Ammon's horn (tissue), 1 donor: ENCODE measurements at regions not wholly inside any gene's neighbourhood (a gene's known extent, or its start where the extent isn't known, plus 50 kb on each side); places are given as distances from the start of the nearest gene placed in this dataset.

Experiments used
- DNase-seq: peaks from one replicate; pipeline ENCODE4 v3.0.0-alpha.2; 2016; ENCODE audit warnings: low spot score

DNA sequence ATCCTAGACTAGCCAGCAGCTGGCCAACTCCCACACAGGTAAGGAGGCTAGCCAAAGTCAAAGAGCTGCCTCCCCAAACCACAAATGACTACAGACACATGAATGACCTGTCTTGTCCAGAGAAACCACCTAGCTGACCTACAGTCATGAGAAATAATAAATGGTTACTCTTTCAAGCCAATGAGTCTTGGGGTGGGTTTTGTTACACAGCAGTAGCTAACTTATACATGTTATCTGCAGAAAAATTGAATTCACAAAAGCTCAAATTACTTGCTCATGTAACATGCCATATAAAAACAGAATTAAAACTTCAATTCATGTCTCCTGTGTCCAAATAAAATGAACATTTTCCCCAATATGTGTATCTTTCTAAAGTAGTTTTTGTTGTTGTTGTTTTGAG is 307.4 kb upstream of the NR2F2 start:
- DNase-seq, result no peak

DNA sequence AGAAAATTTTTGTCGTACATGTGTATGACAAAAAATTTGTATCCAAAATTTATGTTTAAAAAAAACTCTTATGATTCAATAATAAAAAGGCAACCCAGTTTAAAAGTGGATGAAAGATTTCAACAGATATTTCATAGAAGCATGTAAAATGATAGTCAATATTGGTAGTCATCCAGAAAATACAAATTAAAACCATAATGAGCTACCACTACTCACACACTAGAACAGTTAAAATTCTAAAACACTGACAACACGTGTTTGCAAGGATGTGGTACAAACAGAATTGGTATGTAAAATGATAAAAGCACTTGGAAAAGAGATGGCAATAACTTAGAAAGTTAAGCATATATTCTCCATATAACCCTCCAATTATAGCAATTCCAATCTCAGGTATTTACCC is 303.0 kb upstream of the NR2F2 start:
- DNase-seq, result no peak

- no peak for DNase-seq
Observed at GRCh38 chr15:96028620-96029019, 301.9 kb upstream of the NR2F2 start.

DNA sequence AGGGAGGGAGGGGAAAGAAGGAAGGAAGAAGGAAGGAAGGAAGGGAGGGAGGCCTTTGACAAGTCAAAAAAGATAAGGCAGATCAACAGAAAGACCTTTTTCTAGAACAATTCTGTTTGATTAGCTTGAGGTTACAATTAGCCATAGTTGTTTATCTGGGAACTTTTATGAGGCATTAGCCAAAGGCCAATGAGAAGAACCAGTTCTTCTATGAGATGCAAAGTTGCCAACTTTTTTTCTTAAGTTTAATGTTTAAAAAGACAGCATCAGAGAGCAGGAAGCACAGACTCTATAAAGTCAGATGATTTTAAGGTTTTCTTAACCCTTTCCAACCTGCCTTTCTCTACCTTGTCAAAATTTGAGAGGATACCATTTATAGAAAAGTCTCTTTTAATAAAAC is 301.3 kb upstream of the NR2F2 start:
- DNase-seq, result no peak

DNA sequence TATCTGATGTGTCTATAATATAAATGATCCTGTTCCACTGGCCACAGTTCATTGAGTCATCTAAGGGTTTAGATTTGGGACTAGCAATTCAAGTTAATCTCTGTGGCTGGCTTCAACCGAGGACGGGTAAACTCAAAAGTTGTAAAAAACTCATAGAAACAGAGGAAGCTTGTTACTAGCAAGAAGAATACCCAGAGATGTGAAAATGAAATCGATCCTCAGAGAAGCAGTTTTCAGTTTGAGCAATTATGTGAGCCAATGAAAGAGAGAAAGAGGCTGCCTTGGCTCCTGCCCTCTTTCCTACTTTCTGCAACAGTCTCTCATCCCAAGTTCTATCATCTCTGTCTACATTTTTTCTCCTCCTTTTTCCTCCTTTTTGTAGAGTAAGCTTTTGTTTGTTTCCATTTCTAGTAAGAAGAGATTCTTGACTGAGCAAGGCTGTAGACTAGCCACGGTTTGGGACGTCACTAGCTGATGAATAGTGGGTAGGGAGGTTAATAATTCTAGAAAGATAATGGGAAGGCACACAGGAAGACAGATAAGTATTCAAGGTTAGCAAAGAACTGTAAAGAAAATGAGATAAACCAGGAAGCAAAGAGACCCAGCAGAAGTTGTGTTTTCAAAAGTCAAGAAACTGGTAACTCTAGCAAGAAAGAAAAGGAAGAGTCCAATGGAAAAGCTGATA is 298.9 kb upstream of the NR2F2 start:
- no peak for DNase-seq

DNA sequence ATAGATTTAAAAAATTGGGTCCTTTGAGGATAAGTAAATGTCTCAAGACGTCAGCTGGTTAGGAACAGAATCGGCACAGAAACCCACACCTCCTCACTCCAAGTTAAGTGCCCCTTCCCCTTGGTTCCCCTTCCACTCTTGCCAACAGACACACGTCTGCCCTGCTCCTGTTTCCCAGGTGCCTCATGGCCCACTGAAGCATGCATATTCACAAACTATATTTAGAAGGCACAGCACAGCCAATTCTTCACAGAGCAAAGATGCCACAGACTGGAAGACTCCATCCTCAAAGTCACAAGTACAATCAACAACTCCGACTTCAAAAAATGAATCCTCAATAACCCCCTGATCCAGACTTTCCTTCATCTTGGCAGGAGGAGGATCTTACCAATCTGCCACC is 295.4 kb upstream of the NR2F2 start:
- no peak for DNase-seq

DNA sequence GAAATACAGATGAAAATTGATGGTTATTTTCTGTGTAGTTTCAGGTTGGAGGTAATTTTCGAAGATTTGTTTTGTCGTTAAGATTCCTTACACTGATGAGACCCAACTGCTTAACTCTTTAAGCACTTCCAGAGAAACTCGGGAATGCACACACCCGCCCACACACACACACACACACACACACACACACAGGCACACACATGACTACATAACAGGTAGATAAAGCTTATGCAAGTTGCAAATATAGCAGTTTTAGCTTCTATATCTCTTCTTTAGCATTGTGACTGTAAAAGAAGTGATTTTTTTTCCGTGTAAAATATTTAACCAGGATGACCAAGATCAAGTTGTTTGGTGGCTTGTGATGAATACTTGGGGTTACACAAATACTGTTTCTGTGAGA is 294.9 kb upstream of the NR2F2 start:
- no peak for DNase-seq

- DNase-seq, result no peak
Observed at GRCh38 chr15:96037584-96037983, 292.9 kb upstream of the NR2F2 start.

DNA sequence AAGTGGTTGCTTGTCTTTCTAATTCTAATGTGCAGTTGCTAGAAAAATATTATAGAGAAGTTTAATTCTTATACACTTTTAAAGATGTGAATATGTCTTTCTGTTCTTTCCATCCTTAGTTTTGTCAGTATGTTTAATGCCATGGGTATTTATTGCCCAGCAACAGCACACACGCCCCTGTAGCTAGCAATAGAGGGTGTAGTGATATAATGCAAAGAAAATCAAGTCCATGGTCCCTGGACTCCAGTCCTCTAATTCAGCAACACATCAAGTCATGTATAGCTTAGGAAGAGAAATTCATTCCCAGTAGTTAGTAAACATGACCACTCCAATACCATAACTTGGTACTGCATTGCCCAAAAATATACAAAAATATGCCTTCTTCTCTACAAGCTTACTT is 292.4 kb upstream of the NR2F2 start:
- no peak for DNase-seq

DNA sequence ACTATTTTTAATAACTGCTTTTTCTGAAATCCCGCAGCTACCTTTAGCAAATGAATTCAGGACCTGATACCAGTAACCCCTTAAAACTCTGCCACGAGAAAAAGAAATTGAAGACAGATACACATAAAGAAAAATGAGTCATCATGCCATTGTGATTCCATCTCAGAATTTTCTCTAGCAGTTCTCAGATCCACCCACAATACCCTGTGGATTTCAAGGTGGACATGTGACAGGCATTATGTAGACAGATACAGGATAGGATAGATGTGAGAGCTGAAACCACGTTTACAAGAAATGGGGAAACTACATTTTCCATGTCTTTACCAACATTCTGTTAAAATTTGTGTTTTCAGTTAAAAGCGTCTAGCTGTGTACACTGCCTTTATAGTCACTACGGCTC is 291.9 kb upstream of the NR2F2 start:
- DNase-seq, result no peak

DNA sequence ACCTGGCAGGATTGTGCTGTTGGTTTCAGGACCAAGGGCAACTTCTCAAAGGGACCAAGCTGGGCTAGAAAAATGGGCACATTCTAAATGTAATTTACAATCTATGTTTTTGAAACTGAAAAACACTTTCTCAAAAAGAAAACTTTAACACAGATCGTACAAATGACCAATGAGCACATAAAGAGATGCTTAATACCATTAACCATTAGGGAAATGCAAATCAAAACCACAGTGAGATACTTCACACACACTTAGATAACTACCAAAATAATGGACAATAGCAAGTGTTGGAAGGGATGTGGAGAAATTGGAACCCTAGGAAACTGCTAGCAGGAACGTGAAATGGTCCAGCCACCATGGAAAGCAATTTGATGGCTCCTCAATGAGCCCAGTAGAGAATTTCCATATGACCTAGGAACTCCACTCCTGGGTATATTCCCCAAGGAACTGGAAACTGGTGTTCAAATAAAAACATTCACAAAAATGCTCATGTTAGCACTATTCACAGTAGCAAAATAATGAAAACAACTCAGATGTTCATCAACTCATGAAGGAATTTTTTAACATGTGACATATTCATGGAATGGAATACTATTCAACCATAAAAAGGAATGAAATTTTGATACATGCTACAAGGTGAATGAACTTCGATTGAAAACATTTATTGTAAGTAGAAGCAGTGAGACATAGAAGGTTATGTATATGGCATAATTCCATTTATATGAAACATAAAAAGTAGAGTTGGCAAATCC is 288.3 kb upstream of the NR2F2 start:
- DNase-seq, result no peak

DNA sequence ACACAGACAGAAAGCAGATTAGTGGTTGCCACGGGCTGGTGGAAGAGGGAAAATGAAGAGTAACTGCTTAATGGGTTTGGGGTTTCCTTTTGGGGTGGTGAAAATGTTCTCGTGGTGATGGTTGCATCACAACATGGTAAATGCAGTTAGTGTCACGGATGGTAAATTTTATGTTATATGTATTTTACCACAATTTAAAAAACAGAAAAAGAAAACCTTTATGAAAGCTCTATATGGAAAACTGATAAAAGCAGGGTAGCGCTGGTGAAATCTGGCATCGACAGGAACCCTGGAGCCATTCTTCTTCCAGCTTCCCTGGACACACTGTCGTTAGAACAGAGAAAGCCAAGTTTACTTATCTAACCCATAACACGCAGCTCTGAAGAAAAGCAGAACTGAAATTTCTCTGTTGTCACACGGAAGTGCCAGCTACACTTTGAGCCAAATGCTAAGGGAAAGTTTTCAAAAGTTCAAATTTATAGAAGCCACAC is 287.7 kb upstream of the NR2F2 start:
- no peak for DNase-seq

GRCh38 chr15:96043591-96044171 is 286.8 kb upstream of the NR2F2 start:
- no peak for DNase-seq

GRCh38 chr15:96046620-96047240 is 283.8 kb upstream of the NR2F2 start:
- no peak for DNase-seq

DNA sequence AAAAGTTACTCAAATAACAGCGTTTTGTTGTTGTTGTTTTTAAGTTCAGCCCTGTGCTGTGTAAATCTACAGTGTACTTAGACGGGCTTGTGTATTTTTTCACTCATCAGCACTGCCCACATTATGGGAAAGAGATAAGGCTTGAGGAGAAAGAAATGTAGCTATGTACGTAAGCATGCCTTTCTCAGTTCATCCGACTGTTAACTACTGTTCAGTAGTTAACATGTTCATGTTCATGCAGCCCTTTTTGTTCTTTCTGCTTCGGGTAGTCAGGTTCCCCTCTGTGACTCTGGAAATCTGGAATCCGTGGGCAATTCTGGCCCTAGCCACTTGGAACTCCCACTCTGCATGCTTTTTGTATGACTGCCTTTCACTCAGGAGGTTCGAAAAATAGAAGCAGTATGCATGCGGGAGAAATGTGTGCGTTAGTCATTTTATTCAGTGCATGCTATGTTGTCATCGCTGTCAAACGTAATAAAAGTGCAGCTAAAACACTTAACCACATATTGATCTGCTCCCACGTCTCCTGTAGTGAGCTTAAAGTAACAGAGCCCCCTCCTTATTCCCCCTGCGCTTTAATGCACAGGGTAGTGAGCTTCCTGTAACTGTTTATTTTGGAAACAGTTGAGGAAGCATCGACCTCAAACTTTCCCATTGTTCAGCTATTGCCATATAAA is 283.1 kb upstream of the NR2F2 start:
- DNase-seq, result peak; percentile 13

- DNase-seq, result no peak
Observed at GRCh38 chr15:96049323-96049722, 281.2 kb upstream of the NR2F2 start.

GRCh38 chr15:96049766-96050165 is 280.7 kb upstream of the NR2F2 start:
- DNase-seq, result no peak

- no peak for DNase-seq
Observed at GRCh38 chr15:96051598-96051997, 278.9 kb upstream of the NR2F2 start.

DNA sequence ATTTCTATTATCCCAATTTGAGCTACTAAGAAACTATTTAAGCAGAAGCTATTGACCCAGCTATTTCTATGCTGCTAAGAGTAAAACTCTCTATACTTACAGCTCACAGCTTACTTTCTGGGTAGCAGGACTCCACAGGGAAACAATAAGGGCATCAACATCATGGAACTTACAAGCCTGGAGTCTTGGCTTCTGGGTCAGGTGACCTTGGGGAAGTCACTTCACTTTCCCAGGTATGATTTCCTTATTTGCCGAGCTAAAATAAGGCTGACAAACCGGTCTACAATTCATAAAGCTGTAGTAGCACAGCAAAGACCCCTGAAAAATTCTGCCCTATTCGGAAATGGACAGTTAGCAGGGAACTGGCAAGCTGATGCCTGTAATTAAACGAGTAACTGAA is 278.3 kb upstream of the NR2F2 start:
- DNase-seq, result no peak

DNA sequence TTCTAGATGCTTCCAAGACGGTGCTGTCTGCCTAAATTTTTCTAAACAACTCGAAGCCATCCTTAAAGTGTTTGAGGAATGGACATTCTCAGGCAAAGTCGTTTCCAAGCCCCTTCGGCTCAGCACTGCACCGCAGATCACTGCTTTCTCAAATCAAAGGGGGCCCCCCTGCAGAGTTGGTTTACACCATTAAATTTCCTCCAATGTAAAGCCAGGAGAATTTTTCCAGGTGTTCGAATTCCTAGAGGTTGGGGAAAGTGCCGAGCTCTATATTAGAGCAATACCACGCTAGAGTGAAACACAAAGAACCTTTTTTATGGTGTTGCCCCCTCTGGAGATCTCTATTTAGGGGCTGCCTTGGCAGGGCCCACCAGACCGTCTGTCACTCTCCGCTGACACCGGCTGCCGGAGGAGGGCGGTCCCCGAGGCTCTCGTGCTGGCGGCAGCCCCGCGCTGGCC is 277.9 kb upstream of the NR2F2 start:
- no peak for DNase-seq

DNA sequence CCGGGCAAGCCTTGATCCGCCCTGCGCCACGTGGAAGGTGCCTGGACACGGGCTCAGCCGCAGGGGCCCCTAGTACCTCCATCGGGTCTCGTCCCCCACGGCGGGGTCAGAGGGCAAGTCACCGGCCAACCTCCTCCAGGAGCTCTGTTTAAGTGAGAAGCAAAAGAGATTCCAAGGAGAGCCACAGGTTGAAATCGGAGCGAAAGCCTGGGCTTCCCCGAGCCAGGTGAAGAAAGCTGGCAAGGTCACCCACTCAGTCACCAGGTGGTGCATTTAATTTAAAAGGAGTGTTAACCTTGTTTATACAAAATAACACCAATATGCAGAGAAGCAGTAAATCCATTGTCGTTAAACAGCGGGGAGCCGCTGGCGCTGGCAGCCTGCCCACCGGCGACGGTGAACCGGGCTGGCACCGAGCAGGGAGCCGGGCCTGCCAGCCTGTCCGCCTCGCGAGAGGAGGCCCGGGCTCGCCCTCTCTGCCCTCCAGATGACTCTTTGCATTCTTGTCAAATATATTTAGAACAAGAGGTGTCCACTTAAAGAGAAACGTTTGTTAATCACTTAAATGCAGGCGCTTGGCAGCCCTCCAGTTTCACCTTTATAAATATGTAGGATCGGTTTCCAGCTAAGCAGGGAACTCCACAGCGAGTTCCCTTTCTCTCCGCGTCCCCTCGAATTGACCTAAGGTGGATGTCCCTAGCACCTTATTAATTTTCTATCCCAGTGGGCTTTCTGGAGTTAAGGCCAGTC is 277.3 kb upstream of the NR2F2 start:
- no peak for DNase-seq
